Peyer's patch (tissue), 4 donors: ENCODE measurements at regions not wholly inside any gene's neighbourhood (a gene's known extent, or its start where the extent isn't known, plus 50 kb on each side); places are given as distances from the start of the nearest gene placed in this dataset.

Source experiments
- POLR2A ChIP-seq, 2 donors: fragments of 450-650 bp; IDR thresholded peaks; one replicate each; pipeline ENCODE4 v1.5.1; 2017; ENCODE audit warnings: antibody characterized with exemption in 2 of 2, mild to moderate bottlenecking in 2 of 2, moderate library complexity in 2 of 2
- TF ChIP-seq, protein P1 (sequence below), 6 experiments: fragments of 450-650 bp in 4 of 6; fragments of 200-600 bp in 2 of 6; sonication (generic) in 1 of 6; IDR thresholded peaks; one replicate each; pipeline ENCODE4 v1.5.1; 2017 to 2019; ENCODE audit warnings: antibody characterized with exemption in 6 of 6, mild to moderate bottlenecking in 3 of 6, moderate library complexity in 1 of 6

DNA sequence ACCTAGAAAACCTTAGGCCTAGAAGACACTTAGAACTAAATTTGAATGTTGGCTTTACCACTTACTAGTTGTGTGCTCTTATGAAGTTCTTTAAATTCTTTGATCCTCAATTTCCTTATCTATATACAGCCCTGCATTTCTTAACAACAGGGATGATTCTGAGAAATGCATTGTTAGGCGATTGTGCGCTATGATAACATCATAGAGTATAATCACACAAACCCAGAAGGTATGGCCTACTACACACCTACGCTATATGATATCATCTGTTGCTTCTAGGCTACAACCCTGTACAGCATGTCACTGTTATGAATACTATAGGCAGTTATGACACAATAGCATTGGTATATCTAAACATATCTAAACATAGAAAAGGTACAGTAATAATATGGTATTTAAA is 137.4 kb downstream of the CHD1L start:
- TF ChIP-seq, protein P1, sequence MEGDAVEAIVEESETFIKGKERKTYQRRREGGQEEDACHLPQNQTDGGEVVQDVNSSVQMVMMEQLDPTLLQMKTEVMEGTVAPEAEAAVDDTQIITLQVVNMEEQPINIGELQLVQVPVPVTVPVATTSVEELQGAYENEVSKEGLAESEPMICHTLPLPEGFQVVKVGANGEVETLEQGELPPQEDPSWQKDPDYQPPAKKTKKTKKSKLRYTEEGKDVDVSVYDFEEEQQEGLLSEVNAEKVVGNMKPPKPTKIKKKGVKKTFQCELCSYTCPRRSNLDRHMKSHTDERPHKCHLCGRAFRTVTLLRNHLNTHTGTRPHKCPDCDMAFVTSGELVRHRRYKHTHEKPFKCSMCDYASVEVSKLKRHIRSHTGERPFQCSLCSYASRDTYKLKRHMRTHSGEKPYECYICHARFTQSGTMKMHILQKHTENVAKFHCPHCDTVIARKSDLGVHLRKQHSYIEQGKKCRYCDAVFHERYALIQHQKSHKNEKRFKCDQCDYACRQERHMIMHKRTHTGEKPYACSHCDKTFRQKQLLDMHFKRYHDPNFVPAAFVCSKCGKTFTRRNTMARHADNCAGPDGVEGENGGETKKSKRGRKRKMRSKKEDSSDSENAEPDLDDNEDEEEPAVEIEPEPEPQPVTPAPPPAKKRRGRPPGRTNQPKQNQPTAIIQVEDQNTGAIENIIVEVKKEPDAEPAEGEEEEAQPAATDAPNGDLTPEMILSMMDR (IDR thresholded peaks at IDR 0.05), result no peak
- TF ChIP-seq POLR2A (IDR thresholded peaks at IDR 0.05), result no peak
